IPS-NIHi7 (cell line): ENCODE measurements at regions not wholly inside any gene's neighbourhood (a gene's known extent, or its start where the extent isn't known, plus 50 kb on each side); places are given as distances from the start of the nearest gene placed in this dataset.

Source experiments
- DNase-seq: peaks from one replicate; pipeline ENCODE4 v3.0.0; 2012; ENCODE audit warnings: mixed read lengths; ENCODE audit errors: extremely low spot score

DNA sequence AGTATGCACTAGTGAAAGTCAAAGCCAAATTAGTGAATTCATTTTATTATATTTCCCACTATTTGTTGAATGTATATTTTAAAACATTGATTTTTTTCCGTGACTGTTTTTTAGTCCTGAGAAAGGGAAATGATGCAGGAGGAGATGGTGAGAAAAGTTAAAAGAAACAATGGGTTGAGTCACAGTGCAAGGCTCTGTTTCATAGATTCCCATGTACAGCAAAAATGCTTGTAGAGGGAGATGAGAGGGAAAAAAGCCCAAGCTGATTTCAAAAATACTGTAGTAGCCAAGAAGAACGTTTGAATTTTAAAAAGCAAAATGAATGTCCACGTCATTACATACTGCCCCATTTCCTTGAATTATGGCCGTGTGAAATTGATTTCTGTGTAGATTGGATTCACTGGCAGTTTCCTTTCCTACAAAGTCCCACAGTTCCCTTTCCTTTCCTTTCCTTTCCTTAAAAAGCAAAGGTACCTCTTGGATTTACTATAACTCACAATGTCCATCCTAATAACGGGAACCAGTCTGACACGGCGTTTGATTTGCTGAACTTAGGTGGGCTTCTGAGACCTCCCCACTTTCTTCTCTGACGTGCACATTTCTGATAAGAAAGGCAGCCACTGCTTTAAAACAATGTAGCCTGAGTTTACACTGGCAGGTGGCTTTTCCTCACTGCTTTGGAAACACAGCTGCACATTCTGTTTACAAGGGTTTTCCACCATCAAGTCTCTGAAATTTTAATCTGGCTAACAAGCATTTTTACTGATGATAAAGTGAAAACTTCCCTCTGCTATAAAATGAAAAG, 63.7 kb downstream of the SPCS3 start:
- DNase-seq = no peak

DNA sequence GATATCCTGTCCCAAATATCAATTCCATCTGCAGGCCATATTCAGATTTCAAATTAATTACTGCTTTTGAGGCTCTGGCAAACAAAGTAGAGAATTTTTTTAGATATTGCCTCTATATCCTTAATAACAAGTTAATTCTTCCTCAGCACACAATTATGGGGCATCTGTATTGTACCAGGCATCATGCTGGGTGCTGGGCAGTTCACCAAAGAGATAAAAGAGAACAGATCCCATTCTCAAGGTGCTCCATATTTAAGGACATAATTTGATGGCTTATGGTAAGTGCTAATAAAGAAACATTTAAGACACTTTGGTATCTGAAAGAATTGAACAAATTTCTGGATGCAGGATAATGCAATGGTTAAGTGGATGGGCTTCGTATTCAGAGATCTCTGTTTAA, 65.8 kb downstream of the SPCS3 start:
- DNase-seq = no peak

DNA sequence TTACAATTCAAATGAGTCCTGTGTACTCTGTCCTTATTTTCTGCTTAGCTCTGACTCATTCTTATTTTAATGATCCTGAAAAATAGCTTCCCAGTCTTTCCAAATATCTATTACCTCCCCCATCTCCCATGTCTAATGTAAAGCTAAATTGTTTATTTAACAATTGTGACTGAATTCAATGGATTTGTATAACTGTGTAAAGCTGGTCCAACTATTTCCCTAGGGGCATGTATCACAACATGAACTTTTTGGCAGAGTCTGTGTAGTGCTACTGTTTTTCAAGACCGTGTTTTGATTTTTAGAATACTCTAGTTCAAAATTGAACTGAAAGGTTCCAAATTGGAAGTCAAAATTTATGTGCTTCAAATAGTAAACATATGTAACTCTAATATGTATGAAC, 67.8 kb downstream of the SPCS3 start:
- DNase-seq = no peak

DNA sequence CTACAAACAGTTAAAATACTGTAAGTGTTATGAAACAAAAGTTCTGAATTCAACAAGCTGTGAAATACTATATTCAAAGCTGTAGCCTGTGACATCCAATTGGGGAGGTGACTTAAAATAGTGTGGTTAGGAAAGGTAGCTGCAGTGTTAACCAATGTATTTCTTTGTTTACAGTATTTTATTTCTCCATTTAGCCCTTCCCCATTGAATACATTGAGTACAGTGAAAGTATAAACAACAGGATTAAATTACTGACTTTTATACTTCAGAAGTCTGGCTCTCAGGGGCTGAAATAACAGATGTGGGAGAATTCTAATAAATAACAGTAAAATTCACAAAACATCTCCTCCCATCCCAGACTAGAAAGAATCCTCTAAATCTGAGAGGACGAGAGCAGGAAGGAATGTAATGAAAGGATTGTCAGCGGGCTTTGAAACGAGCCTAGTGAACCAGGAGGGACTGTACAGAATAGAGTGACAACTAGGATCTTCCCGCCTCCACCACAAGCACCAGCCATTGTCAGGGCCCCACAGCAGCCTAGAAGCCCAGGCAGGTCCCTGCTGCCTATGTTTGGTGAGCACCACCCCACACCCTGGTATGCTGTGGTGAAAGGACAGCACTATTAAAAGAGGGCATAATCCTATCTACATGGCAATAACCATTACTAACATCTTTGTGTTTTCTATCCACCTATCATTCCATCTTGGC, 73.7 kb downstream of the SPCS3 start:
- DNase-seq = peak; percentile 24

DNA sequence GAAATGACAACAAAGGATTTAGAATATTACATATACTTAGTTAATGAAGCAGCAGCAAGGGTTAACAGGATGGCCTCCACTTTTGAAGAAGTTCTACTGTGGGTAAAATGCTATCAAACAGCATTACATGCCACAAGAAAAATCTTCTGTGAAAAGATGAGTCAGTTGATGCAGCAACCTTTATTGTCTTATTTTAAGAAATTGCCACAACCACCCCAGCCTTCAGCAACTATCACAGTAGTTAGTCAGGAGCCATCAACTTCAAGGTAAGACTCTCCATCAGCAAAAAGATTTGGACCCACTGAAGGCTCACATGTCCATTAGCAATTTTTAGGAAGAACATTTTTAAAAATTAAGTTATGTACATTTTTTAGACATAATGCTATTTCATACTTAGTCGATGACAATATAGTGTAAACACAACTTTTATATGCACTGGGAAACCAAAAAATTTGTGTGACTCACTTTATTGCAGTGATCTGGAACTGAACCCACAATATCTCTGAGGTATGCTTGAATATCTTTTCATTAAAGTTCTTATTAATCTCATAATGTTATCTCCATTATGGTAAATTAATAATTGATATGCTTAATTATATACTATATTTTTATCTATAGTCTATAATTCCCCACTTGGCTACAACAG, 81.2 kb downstream of the SPCS3 start:
- no peak for DNase-seq

DNA sequence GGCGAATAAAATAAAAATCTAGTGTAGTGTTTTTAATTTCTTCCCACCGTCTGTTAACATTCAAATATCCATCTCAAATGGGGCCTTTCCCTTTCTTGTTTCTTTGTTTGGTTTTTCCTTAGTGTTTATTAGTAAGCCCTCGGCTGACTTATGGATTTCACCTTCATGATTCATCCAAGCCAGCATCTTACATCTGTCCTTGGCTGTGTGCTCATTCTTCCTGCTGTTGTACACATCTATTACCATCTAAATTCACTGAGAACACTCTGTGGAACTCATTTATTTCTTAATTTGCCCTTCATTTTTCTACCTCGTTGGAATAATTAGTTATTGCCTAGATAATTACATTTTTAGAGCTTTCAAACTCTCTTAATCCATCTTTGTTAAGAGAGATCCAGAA, 84.9 kb downstream of the SPCS3 start:
- DNase-seq = no peak

DNA sequence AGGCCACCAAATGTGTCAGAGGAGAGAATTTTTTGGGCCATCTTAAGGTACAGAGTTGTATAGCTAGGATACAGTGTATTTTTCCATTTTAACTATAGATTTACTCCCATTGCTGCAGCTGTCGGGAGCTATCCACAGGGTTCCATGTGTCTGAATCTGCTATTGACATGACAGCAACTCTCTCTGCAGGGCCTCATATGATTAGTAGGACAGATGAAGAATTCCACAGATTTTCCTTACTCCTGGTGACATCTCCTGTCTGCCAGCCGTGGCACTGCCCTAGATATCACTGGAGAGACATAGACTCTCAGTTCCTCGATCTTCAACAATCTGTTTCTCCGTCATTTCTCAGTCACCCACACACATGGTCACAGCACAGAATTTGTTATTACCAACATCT, 86.5 kb downstream of the SPCS3 start:
- no peak for DNase-seq

DNA sequence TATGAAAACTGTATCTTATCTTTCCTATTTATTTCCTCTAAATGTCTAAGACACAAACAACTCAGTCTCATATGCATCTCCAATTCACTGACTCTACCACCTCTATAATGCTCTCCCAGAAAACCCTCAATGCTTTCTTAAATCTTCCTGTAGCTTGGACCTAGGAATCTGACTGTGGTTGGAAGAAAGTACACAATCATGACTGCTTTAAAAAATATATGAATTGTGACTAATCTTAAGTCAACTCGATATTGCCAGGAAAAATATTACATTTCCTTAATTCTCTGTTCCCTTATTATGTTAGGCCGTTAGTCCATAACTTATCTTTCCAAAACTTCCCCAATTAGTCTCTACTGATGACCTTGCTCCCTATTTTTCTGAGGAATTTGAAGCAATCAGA, 87.0 kb downstream of the SPCS3 start:
- no peak for DNase-seq

DNA sequence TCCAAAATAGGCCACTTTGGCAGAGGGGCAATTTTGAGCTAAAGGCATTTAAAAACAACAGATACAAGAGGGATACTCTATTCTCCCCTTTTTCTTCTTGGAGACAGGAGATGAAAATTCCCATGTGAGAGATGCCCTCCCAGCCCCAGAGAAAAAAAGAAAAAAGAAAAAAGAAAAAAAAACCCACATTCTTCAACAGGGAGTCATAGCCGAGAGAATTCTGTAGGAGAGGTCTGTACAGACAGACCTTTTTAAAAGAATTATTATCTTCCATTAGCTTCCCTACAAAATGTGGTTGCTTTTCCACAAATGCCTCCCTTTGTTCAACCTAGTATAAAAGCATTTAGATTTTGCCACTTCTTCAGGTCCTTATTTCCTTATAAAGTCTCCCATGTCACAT, 89.9 kb downstream of the SPCS3 start:
- DNase-seq = no peak

DNA sequence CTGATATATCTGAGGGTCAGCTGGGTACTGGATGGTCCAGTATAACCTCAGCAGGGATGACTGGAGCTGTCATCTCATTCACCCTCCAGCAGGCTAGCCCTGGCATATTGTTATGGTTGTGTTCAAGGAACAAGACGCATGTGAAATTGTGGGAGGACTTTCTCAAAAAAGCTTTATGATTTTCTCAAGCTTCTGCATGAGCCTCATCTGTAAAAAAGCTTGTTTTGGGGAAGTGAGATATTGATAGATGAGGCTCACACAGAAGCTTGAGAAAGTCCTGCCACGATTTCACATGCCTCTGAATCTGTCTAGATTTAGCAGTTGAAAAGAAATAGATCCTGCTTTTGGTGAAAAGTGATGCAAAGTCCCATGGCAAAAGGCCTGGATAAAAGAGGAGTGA, 93.4 kb downstream of the SPCS3 start:
- no peak for DNase-seq

DNA sequence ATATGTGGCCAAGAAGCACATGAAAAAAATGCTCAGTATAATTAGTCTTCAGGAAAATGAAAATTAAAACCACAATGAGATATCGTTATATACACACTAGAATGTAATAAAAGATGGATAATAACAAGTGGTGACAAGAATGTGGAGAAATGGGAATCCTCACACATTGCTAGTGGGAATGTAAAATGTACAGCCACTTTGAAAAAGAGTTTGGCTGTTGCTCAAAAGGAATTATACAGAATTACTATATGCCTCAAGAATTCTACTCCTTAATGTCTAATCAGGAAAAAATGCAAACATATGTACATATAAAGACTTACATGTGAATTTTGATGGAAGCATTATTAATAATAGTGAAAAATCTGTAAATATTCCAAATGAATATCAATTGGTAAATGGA, 102.2 kb downstream of the SPCS3 start:
- DNase-seq = no peak

DNA sequence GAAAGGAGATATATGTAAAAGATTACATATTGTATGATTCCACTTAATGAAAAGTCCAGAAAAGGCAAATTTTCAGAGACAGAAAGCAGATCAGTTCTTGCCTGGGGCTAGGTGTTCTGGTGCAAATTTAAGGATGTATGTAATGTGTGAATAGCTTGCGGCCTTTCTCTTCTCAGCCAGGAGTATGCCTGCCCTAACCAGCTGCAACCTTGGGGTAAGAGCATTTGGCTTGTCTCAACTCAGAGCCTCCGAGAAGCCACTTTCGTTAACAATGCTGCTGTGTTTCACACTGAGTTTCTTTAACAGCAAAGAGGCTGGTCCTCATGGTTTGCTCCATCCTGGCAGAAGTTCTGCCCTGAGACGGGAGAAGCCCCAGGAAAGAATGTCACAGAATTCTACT, 102.7 kb downstream of the SPCS3 start:
- DNase-seq = no peak

DNA sequence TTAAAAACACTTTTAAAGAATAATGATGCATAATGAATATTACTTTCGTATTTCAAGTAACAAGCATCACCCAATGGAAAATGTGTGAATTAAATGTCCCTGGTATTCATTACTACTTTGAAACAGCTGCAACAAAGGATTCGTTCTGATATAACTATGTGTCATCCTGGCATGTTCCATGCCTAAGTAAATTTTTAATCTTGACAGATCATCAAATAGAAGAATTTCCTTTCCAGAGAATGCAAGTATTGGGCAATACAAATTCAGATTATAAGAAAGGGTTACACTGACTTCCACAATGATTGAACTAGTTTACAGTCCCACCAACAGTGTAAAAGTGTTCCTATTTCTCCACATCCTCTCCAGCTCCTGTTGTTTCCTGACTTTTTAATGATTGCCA, 105.3 kb downstream of the SPCS3 start:
- no peak for DNase-seq

DNA sequence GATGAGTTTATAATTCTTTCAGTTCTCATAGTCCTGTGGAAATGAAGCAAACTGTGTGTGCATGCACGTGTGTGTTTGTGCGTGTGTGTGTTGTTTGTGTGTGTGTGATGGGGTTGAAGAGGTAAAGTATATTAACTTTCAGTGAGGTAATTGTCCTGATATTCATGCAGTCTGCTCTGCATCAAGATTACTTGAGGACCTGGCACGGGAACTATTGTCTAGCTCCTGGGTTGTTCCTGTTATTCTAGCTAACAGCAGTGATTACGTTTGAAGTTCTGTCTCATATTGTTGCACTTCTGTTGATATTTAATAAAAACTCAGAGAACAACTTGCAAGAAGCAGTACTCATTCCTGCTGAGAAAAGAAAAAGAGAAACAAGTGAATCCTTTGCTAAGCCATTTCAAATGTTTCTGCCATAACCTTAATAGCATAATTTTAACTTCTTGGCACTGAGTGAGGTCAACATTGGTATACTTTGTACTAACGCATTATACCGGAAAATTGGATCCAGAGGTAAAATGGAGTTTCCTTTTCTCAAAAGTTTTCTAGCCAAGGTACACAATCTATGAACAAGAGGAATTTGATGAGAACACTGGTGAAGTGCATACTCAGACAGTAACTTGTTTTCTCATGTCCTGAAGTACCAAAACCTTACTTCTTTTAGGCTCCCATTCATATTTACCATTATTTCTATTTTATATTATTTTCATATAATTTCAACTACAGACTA, 113.2 kb downstream of the SPCS3 start:
- no peak for DNase-seq

DNA sequence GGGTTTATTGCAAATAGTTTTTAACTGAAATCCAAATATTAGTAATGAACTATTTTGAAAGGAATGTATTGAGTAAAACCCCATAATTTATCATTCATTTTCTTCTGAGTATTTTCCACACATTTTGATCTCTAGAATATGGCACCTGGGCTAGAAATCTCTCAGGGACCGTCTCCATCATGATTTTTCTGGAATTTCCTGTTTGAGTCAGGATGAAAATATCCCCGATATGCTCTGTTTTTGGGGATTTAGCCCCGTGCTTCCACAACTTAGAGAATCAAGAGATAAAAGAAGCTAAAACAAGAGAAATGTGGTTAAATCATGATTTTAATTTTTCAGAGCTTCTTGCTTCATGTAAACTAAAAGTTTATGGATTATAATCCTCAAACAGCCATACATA, 114.2 kb downstream of the SPCS3 start:
- no peak for DNase-seq

DNA sequence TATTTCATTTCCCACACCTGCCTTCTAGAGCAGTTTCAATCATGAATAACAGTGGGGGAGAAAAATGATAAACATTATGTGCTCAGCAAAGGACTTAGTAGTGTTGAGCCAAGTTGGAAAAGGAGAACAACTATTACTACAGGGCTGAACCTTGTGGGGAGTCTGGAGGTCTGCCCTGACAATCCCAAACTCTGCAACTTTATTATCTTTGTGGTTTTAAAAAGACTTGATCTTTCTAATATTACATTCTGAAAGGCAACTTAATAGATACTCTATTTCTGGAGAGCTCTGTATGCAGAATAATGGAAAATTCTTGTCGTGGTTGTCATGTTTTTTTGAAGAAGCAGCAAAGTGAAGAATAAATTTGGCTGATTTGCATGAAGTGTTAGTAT, 116.1 kb downstream of the SPCS3 start:
- no peak for DNase-seq

DNA sequence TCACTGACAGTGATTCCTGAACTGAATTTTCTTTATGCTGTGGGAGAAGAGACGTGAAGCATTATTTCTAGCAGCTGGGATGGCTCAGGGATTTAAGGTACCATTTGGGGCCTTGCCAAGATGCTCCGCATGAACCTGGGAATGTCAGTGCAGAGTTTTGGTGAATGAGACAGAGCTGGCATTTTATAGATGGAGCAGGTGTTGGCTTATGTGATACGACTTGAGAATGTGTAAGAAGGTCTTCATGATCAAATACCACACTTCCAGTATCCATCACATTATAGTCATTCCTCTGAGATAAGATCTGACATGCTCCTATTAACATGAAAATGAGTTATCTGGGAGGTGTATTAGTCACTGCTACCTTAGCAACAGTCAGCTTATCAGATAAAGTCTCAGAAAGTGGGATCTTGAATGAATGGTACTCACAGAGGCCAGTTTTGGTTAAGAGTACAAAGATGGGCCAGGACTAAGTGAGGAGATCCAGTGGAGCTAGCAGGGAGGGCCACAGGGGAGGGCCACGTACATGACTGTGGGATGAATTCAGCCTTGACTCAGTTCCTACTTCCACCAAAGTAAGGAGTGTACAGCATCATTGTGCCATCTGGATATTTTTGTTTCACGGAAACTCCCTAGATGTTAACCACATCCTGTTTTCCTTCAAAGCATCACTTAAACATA, 116.7 kb downstream of the SPCS3 start:
- no peak for DNase-seq

DNA sequence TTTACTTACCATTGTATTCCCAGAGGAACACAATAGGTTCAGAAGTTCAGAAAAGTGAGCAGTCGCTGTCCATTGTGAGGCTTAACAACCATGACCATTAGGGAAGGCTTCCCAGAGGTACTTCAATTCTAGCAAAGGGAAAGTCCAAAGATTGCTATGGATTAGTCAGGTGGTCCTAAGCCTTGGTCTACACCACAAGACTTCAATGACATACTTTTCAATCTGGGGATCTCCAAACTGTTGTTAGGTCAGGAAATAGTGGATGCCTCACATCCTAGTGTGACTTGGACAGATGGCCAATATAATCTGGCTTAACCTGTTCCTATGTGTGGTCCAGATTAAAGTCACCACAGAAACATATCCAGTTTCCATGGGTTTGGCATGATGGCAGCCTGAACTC, 118.0 kb downstream of the SPCS3 start:
- DNase-seq = no peak

DNA sequence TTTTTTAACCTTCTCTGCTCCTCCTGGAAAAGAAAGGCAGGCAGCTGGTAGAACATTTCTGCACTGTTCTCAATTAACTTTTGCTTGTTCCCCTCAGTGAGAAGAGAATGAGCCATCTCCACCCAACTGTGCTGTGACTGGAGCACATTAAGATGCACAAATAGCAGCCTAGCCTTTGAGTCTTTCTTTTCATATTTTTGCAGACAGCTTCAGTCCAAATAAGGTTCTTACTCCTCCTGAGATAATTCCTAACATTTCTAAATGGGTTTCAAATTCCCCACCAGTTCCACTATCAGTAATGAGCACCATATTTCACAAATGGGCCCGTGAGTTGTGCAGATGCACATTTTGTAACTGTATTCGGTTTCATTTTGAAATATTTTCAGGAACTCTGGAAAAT, 118.6 kb downstream of the SPCS3 start:
- DNase-seq = no peak

DNA sequence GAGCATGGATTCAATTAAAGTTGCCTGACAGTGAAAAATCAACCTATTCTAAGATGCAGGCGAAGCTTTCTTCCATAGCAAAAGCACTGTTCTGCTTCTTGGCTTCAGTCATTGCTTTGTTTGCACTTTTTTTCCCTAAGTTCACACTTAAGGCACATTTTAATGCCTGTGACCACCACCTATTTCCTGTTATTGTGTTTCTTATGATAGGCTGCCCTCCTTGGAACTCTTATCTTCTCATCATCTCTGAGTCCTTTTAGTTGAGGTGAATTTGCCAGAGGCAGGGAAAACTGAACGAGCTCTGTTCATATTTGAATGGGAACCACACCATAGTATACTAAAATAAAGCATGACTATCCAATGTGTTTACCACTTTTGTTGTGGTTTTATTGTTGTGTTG, 119.8 kb downstream of the SPCS3 start:
- DNase-seq = no peak

DNA sequence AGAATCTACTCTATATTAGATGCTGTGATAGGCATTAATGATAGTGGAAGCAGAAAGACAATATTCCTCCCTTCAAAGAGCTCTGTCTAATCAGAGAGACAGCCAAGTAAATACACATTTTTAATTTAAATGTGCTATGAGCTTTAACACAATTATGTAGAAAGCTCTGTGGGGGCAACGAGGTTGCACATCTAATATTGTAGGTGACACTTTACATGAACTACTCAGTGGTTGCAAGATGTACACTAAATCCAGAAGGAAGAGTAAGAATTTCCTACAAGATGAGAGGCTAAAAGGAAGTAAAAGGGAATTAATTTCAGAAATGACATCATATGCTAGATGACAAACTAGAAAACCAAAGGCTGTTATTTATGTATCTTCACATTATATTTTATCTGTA, 120.9 kb downstream of the SPCS3 start:
- DNase-seq = no peak

DNA sequence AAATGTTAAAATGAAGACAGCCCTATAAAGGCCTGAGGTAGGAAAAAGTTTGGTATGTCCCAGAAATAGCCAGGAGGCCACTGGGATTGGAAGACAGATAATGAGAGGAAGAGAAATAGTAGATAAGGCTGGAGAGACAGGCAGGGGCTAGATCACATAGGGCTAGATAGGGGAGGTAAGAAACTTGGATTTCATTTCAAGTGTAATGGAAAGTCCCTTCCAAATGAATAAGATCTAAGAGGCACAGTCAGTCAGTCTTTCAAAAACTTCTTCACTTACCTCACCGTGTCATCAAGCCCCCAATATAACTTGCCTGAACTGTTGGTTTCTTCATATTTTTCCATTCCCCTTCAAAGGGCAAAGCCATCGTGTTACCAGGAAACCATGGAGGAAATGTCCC, 121.8 kb downstream of the SPCS3 start:
- DNase-seq = no peak
